ENCODE measurements at regions not wholly inside any gene's neighbourhood (a gene's known extent, or its start where the extent isn't known, plus 50 kb on each side); places are given as distances from the start of the nearest gene placed in this dataset.

- no peak for DNase-seq
Observed at GRCh38 chr5:5583023-5583765, 160.7 kb downstream of the ICE1 start.

DNA sequence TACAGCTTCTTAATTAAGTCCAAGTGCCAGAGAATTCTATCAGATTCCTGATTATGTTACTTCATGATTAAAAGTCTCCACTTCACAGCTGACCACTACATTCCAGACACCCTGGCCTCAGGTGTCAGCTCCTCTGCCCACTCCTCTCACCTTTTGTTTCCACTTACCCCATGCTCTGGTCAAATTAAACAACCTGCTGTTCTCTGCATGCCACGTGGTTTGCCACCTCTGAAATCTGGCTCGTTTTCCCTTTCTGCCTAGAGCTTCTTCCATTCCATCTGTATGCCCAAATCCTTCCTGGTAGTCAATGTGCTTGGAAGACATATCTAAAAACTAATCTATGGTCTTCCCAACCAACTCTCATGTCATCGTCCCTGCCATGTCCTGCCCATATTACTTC lies 158.6 kb downstream of the ICE1 start:
- DNase-seq = no peak

- DNase-seq = no peak
Observed at GRCh38 chr5:5576744-5577143, 154.3 kb downstream of the ICE1 start.

DNA sequence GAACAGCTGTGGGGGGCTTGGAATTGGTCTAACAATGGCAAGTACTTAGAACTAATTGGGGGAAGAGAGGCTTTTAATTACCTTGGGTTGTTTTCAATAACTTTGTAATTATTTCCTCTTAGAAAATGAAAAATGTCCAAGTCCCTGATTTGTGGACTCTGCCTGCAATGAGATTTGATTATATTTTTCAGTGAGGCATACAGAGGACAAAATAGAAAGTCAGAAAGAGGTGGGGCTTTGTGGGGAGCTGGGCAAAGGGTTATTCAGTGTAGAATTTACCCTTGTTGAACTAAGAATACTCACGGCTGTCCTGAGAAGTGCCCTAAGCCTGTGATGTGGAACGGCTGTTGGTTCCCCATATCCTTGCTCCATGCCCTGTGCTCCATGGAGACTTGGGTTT lies 153.0 kb downstream of the ICE1 start:
- no peak for DNase-seq

DNA sequence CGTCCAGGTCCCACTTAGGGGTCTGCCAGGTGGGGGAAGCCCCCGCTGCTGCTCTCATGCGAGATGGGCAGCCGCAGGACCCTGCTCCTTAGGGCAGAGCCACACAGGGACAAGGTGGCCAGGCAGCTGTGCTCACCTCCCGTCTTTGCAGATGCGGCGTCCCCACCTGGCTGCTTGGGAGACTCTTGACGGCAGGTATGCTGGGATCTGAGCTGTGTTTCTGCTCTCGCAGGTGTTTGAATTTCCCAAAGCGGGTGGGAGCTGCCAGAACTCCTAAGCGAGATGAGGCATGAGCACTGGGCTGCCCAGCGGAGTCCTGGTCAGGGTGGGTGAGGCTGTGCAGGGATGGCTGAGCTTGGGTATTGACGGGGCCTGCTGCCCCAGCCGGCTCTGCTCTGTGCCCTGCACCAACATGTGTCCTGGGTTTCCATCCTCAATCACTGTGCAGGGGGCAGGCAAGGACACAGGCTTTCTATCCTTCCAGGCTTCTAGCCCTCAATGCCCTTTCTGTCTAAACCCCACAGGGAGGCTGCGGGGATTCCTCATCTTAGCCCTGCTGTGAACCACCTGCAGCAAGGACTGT lies 151.4 kb downstream of the ICE1 start:
- DNase-seq = no peak

DNA sequence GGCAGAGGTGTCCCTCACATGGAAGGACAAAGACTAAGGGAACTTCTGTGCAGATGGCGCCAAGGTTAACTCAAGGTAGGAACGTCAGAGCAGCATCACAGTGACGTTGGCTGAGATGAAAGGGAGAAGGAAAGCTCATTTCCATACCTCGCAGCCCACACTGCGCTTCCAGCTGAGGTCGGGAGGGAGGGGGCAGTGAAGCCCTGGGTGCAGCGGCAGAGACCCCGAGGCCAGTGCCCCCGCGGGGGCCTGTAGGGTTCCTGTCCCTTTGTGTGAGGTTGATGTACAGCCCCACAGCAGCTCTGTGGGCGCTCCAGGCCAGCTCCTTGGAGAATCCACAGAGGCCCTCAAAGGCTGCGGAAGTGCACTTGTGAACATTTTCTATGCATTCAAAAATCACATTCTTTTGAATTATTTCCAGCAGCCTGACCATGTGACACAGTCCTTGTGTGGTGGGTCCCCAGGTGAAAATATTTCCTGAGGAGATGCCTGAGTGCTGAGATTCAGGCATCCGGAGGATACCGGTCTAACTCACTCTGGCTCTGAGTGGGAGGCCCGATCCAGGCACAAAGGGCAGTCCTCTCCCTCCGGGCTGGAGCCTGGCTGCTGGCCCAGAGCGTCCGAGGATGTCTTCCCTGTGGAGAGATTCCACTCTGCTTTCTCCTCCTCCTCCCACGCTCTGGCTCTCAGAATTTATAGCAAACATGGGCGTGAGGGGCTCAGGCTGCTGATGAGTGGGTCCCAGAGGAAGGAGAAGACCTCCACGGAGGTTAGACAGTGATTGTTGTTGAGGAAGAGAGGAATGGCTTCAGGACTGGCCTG lies 150.7 kb downstream of the ICE1 start:
- no peak for DNase-seq

DNA sequence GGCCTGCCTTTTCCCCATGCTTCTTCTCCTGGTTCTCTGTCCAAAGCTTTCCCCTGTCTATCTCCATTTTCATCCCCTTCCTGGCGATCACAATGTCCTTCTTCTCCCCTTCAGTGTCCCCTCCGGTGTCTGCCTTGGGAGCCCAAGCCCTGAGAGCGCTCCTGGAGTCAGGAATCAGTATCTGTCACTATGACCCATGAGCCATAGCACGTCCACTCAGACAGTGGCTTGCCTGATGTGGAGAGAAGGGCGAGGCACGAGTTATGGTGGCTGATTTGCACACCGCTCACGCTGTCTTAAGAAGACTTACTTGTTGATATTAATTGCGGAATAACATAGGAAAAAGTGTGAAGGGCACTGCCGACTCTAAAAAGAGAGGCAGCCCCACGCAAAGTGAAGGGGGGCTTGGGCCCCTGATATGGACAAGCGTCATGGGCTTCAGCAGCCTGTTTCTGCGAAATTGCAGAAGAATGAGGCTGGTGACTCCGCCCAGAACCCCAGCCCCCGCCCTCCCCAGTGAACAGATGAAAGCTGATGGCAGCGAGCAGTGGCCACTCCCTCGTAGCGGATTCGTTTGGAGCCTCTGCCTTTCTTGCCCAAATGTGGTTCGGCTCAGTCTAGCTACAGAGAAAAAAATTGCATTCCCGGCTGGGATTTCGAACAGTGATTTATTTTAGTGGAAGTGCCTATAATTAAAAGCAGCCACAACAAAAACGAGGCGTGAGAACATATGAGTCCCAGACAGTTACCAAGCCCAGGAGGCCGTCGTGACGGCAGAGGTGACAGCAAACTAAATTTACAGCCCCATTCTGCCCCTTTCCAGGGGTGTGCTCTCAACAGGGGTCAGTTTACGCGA lies 149.8 kb downstream of the ICE1 start:
- no peak for DNase-seq

DNA sequence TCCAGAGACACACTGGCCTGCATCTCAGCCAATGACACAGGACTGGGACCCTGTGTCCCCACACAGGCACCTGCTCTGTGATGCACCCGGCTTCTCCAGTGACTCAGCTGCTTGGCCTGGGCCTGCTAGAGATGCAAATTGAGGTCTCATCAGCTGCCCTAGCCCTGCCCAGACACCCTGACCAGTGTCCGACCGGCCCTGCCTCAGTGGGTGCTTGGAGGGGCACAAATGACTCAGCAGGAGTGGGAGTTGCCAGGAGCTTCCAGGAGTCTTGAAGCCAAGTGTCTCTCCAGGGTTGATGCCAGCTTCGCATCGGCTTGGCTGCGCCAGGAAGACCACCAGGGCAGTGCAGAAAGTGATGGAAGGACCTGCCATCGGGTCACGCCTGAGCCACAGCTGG lies 148.2 kb downstream of the ICE1 start:
- DNase-seq = no peak

DNA sequence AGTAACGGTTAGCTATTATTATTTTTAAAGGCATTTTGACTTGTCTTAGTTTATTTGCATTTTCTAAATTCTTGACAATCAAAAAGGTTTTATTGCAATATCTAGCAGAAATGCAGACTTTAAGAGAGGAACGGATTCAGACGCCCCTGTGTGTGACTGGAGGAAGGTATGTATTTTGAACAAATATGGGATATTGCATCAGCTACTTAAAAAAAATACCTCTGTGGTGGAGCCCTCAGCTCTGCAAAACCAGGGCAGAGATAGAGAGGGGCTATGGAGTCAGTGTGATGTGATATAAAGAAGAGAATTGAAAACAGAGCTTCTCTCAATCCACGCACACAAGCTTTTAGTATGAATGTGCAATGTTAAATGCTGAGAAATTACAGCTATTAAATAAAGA lies 142.4 kb downstream of the ICE1 start:
- DNase-seq = no peak

DNA sequence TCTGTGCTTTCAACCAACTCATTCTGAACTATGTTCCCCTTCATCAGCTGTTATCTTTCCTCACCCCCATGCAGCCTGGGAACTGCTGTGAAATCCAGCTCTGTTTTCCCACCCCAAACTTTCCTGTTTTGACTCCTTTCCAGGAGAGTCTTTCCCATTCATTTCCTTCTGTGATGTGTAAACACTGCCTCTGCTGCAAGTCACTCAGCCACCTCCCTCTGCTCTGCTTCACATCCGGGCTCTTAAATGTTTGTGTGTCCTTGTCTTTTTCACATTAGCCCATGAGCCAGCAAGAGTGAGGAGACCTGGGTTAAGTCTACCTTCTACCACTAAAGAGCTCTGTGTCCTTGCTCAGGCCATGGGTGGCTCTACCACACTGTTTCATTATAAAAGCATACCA lies 137.5 kb downstream of the ICE1 start:
- DNase-seq = no peak

GRCh38 chr5:5558638-5559527 lies 136.4 kb downstream of the ICE1 start:
- no peak for DNase-seq

GRCh38 chr5:5558102-5558501 lies 135.6 kb downstream of the ICE1 start:
- DNase-seq = no peak

DNA sequence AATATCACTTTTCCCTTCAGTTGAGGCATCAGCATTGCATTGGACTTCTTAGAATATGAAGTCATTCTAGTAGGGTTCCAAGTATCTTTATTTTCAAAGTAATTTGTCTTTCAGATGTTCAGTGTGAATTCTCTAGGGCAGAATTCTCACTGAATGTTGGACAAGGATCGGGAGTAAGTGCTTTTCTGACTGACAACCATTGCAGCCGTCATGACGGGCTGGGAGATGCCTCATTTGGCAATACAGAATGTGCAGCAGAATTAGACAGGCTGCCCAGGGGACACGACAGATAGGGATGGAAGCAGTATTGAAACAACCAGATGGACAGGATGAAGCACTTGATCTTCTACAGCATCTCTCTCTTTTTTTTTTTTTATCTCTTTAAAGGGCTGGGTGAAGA lies 129.0 kb downstream of the ICE1 start:
- DNase-seq = no peak

GRCh38 chr5:5546408-5546807 lies 123.9 kb downstream of the ICE1 start:
- no peak for DNase-seq

DNA sequence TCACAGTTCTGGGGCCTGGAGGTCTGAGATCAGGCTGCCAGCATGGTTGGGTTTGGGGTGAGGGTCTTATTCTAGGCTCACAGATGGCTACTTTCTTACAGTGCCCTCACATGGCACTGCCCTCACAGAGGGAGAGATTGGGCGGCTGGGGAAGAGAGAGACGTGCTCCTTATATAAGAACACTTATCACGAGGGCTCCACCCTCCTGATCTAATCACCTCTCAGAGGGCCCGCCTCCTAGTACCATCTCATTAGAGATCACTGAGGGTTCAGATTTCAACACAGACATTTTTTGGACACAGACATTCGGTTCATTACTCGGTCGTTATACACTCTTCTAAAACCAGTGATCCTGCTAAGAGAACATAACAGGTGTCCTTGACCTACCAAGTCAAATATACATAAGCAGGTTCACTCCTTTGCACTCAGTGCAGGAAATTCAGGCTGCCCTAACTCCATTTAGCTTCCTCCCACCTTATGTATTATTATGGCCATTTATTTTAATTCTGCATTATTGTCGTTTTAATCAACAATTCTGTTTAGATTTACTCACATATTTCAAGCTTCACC lies 121.7 kb downstream of the ICE1 start:
- no peak for DNase-seq

DNA sequence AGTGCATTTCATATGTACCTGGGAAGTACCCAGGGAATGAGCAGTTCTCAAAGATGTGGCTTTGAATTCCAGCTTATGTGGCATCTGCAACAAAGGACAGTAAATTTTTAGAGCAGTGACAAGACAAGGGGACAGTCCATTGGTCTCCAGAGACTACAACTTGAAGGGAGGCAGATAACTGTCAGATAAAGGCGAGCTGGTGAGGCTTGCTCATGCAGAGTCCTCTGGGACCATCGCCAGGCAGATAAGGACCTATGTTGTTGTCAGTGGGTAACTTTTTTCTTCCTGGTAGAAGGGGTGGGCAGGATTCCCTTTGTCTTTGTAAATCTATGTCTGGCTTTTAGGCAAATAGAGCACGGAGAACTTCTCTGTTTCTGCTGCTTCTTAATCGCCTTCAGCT lies 120.2 kb downstream of the ICE1 start:
- DNase-seq = no peak

- no peak for DNase-seq
Observed at GRCh38 chr5:5540065-5540464, 117.6 kb downstream of the ICE1 start.

Data from dermis blood vessel endothelial cell (primary cell).